H4 (cell line): ENCODE measurements at regions not wholly inside any gene's neighbourhood (a gene's known extent, or its start where the extent isn't known, plus 50 kb on each side); places are given as distances from the start of the nearest gene placed in this dataset.
A peak's percentile ranks its signal among the peaks of the same experiment; 100 is the strongest.
"Not testable (repeated sequence)": the region's sequence is repeated elsewhere in the genome, so short reads cannot be mapped to it uniquely, and the experiment has no call there.

ENCODE experiments used
- DNase-seq: peaks from one replicate; pipeline ENCODE4 v3.0.0-alpha.2; 2015; ENCODE audit warnings: low spot score

DNA sequence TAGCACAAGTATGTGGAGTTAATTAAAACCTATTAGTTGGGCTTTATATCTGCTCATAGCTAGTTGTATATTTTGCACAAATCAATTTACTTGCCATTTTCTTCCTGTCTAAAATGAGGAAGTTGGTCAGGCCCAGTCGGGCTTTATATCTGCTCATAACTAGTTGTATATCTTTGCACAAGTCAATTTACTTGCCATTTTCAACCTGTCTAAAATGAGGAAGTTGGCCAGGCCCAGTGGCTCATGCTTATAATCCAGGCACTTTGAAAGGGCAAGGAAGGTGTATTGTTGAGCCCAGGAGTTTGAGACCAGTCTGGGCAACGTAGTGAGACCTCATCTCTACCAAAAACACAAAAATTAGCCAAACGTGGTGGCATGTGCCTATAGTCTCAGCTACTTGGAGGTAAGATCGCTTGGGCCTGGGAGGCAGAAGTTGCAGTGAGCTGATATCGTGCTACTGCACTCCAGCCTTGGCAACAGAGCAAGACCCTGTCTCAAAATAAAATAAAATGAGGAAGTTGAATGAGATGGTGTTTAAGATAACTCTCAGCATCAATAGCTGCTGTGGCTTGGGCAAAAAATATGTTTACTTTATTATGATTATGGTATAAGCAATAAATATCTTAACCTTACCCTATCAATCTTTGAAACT, 1558.6 kb upstream of the RAG2 start:
- DNase-seq, result no peak

DNA sequence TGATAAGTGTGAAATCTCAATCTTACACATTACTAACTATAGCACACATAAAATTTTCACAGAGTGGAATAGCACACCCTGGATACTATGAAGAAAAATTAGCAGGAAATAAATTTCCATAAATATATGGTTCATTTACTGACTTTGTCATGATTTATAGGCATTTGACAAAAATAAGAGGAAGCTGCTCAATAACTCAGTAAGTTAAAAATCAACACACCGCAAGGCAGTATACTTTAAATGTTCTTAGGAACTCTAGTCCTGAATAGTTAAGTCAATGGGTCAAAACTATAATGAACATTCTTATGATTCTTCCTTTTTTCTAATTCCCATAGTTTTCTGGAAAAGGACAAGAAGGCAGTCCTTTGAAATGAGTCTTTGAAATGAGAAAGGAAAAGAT, 1557.8 kb upstream of the RAG2 start:
- DNase-seq, result no peak

GRCh38 chr11:38153985-38154384, 1555.9 kb upstream of the RAG2 start:
- no peak for DNase-seq

DNA sequence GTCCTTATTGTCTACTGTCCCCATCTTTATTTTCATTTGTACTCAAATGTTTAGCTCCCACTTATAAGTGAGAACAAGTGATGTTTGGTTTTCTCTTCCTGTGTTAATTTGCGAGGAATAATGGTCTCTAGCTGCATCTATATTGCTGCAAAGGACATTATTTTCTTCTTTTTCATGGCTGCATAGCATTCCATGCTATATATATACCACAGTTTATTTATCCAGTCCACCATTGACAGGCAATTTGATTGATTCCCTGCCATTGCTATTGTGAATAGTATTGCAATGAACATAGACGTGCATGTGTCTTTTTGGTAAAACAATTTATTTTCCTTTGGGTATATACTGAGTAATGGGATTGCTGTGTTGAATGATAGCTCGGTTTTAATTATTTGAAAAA, 1545.8 kb upstream of the RAG2 start:
- DNase-seq, result no peak

GRCh38 chr11:38138972-38139371, 1540.9 kb upstream of the RAG2 start:
- DNase-seq, result no peak

- no peak for DNase-seq
Observed at GRCh38 chr11:38136887-38137286, 1538.9 kb upstream of the RAG2 start.

DNA sequence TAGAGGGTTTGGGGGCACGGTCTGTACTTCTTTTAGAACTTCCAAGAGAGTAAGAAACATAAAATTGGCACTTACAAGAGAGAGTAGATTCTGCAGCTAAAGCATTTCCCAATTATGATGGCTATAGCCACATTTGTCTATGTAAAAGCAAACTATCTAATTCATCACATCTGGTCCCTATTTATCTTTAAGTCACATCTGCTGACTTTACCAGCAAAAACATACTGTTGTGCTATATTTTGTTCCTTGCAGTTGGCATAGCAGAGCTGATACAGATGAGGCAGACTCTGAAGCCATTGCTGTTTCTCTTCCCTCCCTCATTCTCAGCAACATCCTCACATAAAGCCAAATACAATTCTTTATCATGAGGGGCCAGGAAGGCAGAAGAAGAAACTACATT, 1533.5 kb upstream of the RAG2 start:
- no peak for DNase-seq

- no peak for DNase-seq
Observed at GRCh38 chr11:38130976-38131375, 1532.9 kb upstream of the RAG2 start.

- DNase-seq, result no peak
Observed at GRCh38 chr11:38130514-38130913, 1532.5 kb upstream of the RAG2 start.

DNA sequence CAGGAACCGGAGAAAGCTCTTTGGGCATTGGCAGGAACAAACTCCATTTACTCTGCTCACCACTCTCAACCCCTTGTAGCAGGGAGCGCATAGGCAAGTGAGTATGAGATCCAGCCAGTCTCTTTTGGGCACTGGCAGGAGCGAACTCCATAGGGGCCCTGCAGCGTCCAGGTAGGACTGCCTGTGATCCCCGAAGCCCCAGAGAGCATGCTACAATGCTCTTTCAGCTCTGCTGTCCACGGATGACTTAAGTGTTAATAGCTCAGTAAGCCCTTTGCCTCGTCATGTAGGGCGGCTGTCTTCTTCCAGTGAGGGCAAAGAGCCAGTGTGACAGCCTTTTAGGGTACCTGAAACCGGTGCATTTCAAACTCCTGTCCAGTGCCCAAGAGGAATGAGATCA, 1525.6 kb upstream of the RAG2 start:
- no peak for DNase-seq

DNA sequence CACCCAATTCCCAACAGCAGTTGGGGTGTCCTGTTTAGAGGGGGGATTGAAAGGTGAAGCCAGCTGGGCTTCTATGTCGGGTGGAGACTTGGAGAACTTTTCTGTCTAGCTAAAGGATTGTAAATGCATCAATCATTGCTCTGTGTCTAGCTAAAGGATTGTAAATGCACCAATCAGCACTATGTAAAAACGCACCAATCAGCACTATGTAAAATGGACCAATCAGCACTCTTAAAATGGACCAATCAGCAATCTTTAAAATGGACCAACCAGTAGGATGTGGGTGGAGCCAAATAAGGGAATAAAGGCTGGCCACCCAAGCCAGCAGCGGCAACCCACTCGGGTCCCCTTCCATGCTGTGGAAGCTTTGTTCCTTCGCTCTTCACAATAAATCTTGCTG, 1518.6 kb upstream of the RAG2 start:
- DNase-seq, result not testable (repeated sequence)

DNA sequence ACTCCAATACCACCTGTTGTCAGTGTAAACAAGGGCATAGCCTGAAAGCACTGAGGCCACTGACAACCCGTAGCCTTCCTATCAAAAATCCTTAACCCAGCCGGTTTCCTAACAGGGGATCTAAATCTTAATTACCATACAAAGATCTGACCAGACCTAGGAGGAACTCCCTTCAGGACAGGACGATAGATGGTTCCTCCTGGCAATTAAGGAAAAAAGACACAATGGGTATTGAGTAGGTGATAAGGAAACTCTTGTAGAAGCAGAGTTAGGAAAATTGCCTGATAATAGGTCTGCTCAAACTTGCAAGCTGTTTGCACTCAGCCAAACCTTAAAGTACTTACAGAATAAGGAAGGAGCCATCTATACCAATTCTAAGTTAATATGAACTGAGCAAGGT, 1517.3 kb upstream of the RAG2 start:
- DNase-seq, result not testable (repeated sequence)

- no peak for DNase-seq
Observed at GRCh38 chr11:38100836-38101462, 1502.9 kb upstream of the RAG2 start.

- DNase-seq, result no peak
Observed at GRCh38 chr11:38095268-38095667, 1497.2 kb upstream of the RAG2 start.

DNA sequence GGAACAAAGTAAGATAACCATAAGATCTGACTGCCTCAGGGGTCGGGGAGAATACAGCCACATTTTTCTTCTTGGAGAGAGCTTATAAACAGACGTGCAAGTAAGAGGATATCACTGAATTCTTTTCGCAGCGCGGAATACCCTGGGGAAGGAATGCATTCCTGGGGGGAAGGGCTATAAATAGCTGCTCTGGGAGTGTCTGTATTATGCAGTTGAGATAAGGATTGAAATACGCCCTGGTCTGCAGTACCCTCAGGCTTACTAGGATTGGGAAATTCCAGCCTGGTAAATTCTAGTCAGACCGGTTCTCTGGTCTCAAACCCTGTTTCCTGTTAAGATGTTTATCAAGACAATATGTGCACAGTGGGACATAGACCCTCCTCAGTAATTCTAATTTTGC, 1491.7 kb upstream of the RAG2 start:
- no peak for DNase-seq

GRCh38 chr11:38060920-38061319, 1462.9 kb upstream of the RAG2 start:
- no peak for DNase-seq

GRCh38 chr11:38060136-38060535, 1462.1 kb upstream of the RAG2 start:
- DNase-seq, result no peak

- DNase-seq, result no peak
Observed at GRCh38 chr11:38046571-38047135, 1448.6 kb upstream of the RAG2 start.

GRCh38 chr11:38043060-38043459, 1445.0 kb upstream of the RAG2 start:
- DNase-seq, result no peak

- DNase-seq, result no peak
Observed at GRCh38 chr11:38038777-38039176, 1440.7 kb upstream of the RAG2 start.

DNA sequence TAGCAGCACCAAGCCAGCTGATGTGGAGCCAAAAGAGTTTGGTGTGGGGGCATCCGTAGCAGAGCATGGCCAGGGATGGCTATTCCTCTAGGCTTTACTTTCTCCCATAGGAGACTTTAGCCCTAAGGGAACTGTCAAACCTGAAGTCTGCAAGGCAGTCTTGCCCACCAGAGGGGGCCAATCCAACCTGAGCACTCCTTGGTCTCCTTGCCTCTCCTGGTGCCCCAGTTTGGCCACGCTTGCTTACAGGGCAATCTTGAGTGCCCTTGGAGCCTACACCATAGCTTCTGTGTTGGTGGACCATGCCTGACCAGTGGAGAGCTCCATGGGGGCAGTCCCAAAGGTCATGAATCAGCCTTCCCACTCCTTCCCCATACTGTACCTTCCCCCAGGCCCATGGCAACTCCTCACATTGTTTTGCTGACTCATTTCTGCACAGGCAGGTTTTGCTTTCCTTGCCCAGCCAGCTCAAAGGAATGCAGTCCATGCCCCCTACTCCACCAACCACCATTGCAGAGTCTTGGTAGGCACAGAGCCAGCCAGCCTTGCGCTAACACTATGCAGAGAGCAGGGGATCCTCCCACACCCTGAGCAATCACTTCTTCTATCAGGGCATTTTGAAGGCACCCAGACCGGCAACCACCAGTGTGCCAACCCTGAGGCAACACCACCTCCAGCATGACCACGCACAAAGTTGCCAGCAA, 1421.2 kb upstream of the RAG2 start:
- DNase-seq, result peak; percentile 79

DNA sequence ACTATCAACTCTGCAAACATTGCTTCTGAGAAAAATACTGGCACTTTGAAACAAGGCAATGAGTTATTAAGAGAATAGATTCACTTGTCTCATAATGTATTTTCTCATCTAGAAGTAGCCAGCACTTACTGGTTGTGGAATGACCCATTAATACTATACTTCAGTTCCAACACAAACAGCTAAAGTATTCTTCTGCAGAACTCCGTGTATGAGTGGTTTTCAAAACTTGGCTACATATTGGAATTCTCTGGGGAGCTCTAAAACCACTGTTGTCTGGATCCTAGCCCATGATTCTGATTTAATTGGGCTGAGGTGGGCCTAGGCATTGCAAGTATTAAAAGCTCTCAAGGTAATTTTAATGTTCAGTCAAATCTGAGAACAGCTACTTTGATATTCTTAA, 1416.4 kb upstream of the RAG2 start:
- peak; percentile 41 for DNase-seq

- DNase-seq, result no peak
Observed at GRCh38 chr11:38013157-38013556, 1415.1 kb upstream of the RAG2 start.
